Liver (tissue), 8 donors: ENCODE measurements at regions not wholly inside any gene's neighbourhood (a gene's known extent, or its start where the extent isn't known, plus 50 kb on each side); places are given as distances from the start of the nearest gene placed in this dataset.

ENCODE experiments used
- DNase-seq: peaks from one replicate; pipeline ENCODE4 v3.0.0-alpha.2; 2017; ENCODE audit warnings: low spot score
- H3K27ac ChIP-seq, 2 donors: one replicate each; pipeline ENCODE4 v1.7.0; 2013; ENCODE audit warnings: inconsistent platforms in 2 of 2, low read length in 2 of 2, control low read depth in 1 of 2, low read depth in 1 of 2, mild to moderate bottlenecking in 1 of 2
- H3K27me3 ChIP-seq, 4 donors: one replicate each; pipeline versions ENCODE4 v1.6.1 to v1.7.0; 2013; ENCODE audit warnings: low read length in 3 of 4, inconsistent platforms in 1 of 4, mild to moderate bottlenecking in 1 of 4, moderate library complexity in 1 of 4; ENCODE audit not compliant: control insufficient read depth in 4 of 4, insufficient read depth in 4 of 4
- H3K36me3 ChIP-seq, 4 donors: one replicate each; pipeline versions ENCODE4 v1.6.1 to v1.7.0; 2013; ENCODE audit warnings: low read length in 3 of 4, mild to moderate bottlenecking in 3 of 4, low read depth in 1 of 4, moderate library complexity in 1 of 4; ENCODE audit not compliant: control insufficient read depth in 4 of 4, insufficient read depth in 3 of 4
- H3K4me1 ChIP-seq, 4 donors: one replicate each; pipeline versions ENCODE4 v1.6.1 to v1.7.0; 2013; ENCODE audit warnings: low read length in 3 of 4, mild to moderate bottlenecking in 3 of 4, moderate library complexity in 1 of 4; ENCODE audit not compliant: control insufficient read depth in 4 of 4, insufficient read depth in 4 of 4
- H3K4me3 ChIP-seq, 3 donors: one replicate each; pipeline versions ENCODE4 v1.6.1 to v1.7.0; 2013; ENCODE audit warnings: low read length in 3 of 3, control low read depth in 1 of 3, low read depth in 1 of 3, mild to moderate bottlenecking in 1 of 3
- H3K9ac ChIP-seq, 2 donors: one replicate each; pipeline ENCODE4 v1.7.0; 2013; ENCODE audit warnings: low read length in 2 of 2, mild to moderate bottlenecking in 2 of 2, moderate library complexity in 2 of 2, control low read depth in 1 of 2, low read depth in 1 of 2
- H3K9me3 ChIP-seq, 4 donors: one replicate each; pipeline versions ENCODE4 v1.6.1 to v1.7.0; 2013; ENCODE audit warnings: low read length in 3 of 4; ENCODE audit not compliant: control insufficient read depth in 4 of 4
- EGR1 ChIP-seq, 2 donors: IDR thresholded peaks; 2 replicates each; pipeline ENCODE4 v1.6.1; 2016 to 2018; ENCODE audit warnings: antibody characterized with exemption in 2 of 2, low read depth in 2 of 2
- FOXA1 ChIP-seq: IDR thresholded peaks from 2 replicates; pipeline ENCODE4 v1.6.1; 2016; ENCODE audit warnings: antibody characterized with exemption
- FOXA2 ChIP-seq: IDR thresholded peaks from 2 replicates; pipeline ENCODE4 v1.6.1; 2016; ENCODE audit warnings: antibody characterized with exemption
- GABPA ChIP-seq, 2 donors: IDR thresholded peaks in 1 of 2; conservative IDR thresholded peaks in 1 of 2; 2 replicates each; pipeline ENCODE4 v1.6.1; 2016; ENCODE audit warnings: antibody characterized with exemption in 2 of 2, mild to moderate bottlenecking in 1 of 2, moderate library complexity in 1 of 2
- HNF4A ChIP-seq, 2 donors: conservative IDR thresholded peaks; 2 replicates each; pipeline ENCODE4 v1.6.1; 2016; ENCODE audit warnings: antibody characterized with exemption in 2 of 2, mild to moderate bottlenecking in 2 of 2
- HNF4G ChIP-seq: IDR thresholded peaks from 2 replicates; pipeline ENCODE4 v1.6.1; 2016; ENCODE audit warnings: antibody characterized with exemption
- JUND ChIP-seq, 2 donors: IDR thresholded peaks; 2 replicates each; pipeline ENCODE4 v1.6.1; 2016; ENCODE audit warnings: antibody characterized with exemption in 2 of 2
- NR2F2 ChIP-seq: IDR thresholded peaks from 2 replicates; pipeline ENCODE4 v1.6.1; 2016; ENCODE audit warnings: antibody characterized with exemption
- RAD21 ChIP-seq, 2 donors: IDR thresholded peaks; 2 replicates each; pipeline ENCODE4 v1.6.1; 2016; ENCODE audit warnings: antibody characterized with exemption in 2 of 2, mild to moderate bottlenecking in 2 of 2
- RXRA ChIP-seq, 2 donors: IDR thresholded peaks; 2 replicates each; pipeline ENCODE4 v1.6.1; 2017 to 2018; ENCODE audit warnings: antibody characterized with exemption in 2 of 2, mild to moderate bottlenecking in 1 of 2
- SP1 ChIP-seq: IDR thresholded peaks from 2 replicates; pipeline ENCODE4 v1.6.1; 2018; ENCODE audit warnings: antibody characterized with exemption, mild to moderate bottlenecking
- TAF1 ChIP-seq: conservative IDR thresholded peaks from 2 replicates; pipeline ENCODE4 v1.6.1; 2016; ENCODE audit warnings: antibody characterized with exemption, mild to moderate bottlenecking
- YY1 ChIP-seq: IDR thresholded peaks from 2 replicates; pipeline ENCODE4 v1.6.1; 2016; ENCODE audit warnings: antibody characterized with exemption, mild to moderate bottlenecking
- WGBS: extraction: QIAGEN DNeasy Blood & Tissue Kit; methylation state at CpG from one replicate; pipeline ENCODE4 v1.1.7; 2013; 5-methylcytosine and 5-hydroxymethylcytosine counted together
- TF ChIP-seq, protein P1 (sequence below): IDR thresholded peaks from 2 replicates; pipeline ENCODE4 v1.6.1; 2016; ENCODE audit warnings: antibody characterized with exemption
- TF ChIP-seq, protein P2 (sequence below): fragments of 150-350 bp; IDR thresholded peaks from 2 replicates; pipeline ENCODE4 v1.5.1; 2017; ENCODE audit warnings: improper control_type of control experiment, low read depth, low read length; ENCODE audit not compliant: missing input control
- TF ChIP-seq, protein P3 (sequence below): IDR thresholded peaks from 2 replicates; pipeline ENCODE4 v1.6.1; 2016; ENCODE audit warnings: antibody characterized with exemption
- TF ChIP-seq, protein P4 (sequence below): IDR thresholded peaks from 2 replicates; pipeline ENCODE4 v1.6.1; 2016; ENCODE audit warnings: antibody characterized with exemption, mild to moderate bottlenecking
- donor health status: healthy.
- donor health status: healthy.
- donor health status: healthy.
- donor health status: healthy.
- donor health status: healthy.

DNA sequence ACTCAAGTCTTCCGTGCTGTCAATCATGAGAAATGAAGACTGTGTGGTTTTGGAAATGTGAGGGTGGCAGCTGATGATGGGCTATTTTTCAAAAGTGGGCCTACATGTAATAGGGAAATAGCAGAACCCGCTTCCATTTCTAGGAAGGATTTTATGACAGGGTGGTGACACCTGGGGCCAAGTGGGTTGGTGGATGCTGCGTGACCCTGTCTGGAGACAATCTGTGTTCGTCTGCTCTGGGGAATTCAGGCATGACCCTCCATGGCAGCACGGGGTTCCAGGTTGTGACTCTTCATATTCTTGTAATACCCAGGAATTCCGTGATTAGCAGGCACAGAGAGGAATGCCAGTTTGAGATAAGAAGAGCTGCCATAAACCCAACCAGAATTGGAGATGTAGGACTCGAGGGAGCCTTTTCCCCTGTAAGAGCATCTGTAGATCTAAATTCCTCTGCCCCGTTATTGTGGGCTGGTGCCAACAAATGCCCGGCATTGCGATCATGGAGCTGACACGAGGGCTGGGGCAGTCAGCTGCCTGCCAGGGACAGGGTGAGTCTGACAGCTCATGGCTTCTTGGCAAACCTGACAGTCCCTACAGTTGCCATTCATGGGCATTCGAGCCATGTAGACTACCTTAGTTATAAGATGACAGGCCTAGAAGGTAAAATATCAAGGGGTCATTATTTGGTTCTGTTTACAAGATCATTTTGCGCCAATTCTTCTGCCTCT is 279.7 kb downstream of the GADD45G start:
- WGBS = 94% methylated on average over 13 of the region's 13 CpGs
- Histone ChIP-seq H3K4me1 (peaks cover 2 to 13% (median 8%) of the 10 kb centered on the region in 4 donors), H3K36me3 (no peaks in the 10 kb centered on the region), H3K4me3 (no peak overlapping the region), H3K27me3 (no peaks in the 10 kb centered on the region), H3K9ac (no peak overlapping the region), H3K9me3 (no peaks in the 10 kb centered on the region), H3K27ac (no peak overlapping the region)
- TF ChIP-seq NR2F2 (no peak), HNF4G (no peak), HNF4A (conservative IDR thresholded peaks at IDR 0.05) (no peak), GABPA (IDR thresholded peaks at IDR 0.05 in 1 of 2, conservative IDR thresholded peaks at IDR 0.05 in 1 of 2) (no peak), RXRA (IDR thresholded peaks at IDR 0.05) (no peak), TAF1 (no peak), EGR1 (IDR thresholded peaks at IDR 0.05; ENCODE audit: low read depth in 2 of 2) (no peak), FOXA2 (no peak), RAD21 (IDR thresholded peaks at IDR 0.05) (no peak), SP1 (no peak)
- TF ChIP-seq, protein P1, sequence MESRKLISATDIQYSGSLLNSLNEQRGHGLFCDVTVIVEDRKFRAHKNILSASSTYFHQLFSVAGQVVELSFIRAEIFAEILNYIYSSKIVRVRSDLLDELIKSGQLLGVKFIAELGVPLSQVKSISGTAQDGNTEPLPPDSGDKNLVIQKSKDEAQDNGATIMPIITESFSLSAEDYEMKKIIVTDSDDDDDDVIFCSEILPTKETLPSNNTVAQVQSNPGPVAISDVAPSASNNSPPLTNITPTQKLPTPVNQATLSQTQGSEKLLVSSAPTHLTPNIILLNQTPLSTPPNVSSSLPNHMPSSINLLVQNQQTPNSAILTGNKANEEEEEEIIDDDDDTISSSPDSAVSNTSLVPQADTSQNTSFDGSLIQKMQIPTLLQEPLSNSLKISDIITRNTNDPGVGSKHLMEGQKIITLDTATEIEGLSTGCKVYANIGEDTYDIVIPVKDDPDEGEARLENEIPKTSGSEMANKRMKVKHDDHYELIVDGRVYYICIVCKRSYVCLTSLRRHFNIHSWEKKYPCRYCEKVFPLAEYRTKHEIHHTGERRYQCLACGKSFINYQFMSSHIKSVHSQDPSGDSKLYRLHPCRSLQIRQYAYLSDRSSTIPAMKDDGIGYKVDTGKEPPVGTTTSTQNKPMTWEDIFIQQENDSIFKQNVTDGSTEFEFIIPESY = no peak
- TF ChIP-seq, protein P2, sequence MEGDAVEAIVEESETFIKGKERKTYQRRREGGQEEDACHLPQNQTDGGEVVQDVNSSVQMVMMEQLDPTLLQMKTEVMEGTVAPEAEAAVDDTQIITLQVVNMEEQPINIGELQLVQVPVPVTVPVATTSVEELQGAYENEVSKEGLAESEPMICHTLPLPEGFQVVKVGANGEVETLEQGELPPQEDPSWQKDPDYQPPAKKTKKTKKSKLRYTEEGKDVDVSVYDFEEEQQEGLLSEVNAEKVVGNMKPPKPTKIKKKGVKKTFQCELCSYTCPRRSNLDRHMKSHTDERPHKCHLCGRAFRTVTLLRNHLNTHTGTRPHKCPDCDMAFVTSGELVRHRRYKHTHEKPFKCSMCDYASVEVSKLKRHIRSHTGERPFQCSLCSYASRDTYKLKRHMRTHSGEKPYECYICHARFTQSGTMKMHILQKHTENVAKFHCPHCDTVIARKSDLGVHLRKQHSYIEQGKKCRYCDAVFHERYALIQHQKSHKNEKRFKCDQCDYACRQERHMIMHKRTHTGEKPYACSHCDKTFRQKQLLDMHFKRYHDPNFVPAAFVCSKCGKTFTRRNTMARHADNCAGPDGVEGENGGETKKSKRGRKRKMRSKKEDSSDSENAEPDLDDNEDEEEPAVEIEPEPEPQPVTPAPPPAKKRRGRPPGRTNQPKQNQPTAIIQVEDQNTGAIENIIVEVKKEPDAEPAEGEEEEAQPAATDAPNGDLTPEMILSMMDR = no peak
- DNase-seq = peak; percentile 20

DNA sequence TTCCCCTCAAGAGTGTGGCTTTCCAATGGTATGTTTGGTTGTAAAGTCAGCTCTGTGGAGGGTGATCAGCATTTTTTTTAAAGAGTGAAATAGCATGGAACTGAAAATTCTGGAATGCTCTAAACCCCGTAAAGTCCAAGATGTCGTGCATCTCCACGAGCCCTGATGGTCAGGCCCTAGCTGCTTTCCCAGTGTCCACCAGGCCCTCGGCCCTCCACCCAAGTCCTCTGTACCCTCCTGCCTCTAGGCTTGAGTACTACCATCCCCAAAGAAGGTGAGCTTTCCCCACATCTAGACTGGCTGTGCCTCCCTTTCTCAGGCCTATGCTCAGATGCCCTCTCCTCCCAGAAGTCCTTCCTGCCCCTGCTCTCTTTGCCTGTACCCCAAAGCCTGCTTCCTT is 280.3 kb downstream of the GADD45G start:
- no peaks in the 10 kb centered on the region for H3K27me3 ChIP-seq
- peak; percentile 26 for DNase-seq
- TF ChIP-seq HNF4G (no peak), SP1 (no peak), YY1 (no peak), FOXA1 (no peak), NR2F2 (no peak), JUND (IDR thresholded peaks at IDR 0.05) (no peak), HNF4A (conservative IDR thresholded peaks at IDR 0.05) (no peak), TAF1 (no peak), RXRA (IDR thresholded peaks at IDR 0.05) (no peak), EGR1 (IDR thresholded peaks at IDR 0.05; ENCODE audit: low read depth in 2 of 2) (no peak), FOXA2 (no peak), GABPA (IDR thresholded peaks at IDR 0.05 in 1 of 2, conservative IDR thresholded peaks at IDR 0.05 in 1 of 2) (no peak)
- TF ChIP-seq, protein P3, sequence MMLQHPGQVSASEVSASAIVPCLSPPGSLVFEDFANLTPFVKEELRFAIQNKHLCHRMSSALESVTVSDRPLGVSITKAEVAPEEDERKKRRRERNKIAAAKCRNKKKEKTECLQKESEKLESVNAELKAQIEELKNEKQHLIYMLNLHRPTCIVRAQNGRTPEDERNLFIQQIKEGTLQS = no peak
- TF ChIP-seq, protein P2 = no peak
- TF ChIP-seq, protein P1 = no peak
- TF ChIP-seq, protein P4, sequence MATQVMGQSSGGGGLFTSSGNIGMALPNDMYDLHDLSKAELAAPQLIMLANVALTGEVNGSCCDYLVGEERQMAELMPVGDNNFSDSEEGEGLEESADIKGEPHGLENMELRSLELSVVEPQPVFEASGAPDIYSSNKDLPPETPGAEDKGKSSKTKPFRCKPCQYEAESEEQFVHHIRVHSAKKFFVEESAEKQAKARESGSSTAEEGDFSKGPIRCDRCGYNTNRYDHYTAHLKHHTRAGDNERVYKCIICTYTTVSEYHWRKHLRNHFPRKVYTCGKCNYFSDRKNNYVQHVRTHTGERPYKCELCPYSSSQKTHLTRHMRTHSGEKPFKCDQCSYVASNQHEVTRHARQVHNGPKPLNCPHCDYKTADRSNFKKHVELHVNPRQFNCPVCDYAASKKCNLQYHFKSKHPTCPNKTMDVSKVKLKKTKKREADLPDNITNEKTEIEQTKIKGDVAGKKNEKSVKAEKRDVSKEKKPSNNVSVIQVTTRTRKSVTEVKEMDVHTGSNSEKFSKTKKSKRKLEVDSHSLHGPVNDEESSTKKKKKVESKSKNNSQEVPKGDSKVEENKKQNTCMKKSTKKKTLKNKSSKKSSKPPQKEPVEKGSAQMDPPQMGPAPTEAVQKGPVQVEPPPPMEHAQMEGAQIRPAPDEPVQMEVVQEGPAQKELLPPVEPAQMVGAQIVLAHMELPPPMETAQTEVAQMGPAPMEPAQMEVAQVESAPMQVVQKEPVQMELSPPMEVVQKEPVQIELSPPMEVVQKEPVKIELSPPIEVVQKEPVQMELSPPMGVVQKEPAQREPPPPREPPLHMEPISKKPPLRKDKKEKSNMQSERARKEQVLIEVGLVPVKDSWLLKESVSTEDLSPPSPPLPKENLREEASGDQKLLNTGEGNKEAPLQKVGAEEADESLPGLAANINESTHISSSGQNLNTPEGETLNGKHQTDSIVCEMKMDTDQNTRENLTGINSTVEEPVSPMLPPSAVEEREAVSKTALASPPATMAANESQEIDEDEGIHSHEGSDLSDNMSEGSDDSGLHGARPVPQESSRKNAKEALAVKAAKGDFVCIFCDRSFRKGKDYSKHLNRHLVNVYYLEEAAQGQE = no peak
- H3K36me3 ChIP-seq = no peaks in the 10 kb centered on the region
- 98% methylated on average over 4 of the region's 4 CpGs for WGBS
- H3K9ac ChIP-seq = no peak overlapping the region
- H3K4me1 ChIP-seq = peaks cover 2 to 19% (median 10%) of the 10 kb centered on the region in 4 donors
- no peak overlapping the region for H3K27ac ChIP-seq
- no peak overlapping the region for H3K4me3 ChIP-seq
- H3K9me3 ChIP-seq = no peaks in the 10 kb centered on the region
